ENCODE measurements at regions not wholly inside any gene's neighbourhood (a gene's known extent, or its start where the extent isn't known, plus 50 kb on each side); places are given as distances from the start of the nearest gene placed in this dataset.

DNA sequence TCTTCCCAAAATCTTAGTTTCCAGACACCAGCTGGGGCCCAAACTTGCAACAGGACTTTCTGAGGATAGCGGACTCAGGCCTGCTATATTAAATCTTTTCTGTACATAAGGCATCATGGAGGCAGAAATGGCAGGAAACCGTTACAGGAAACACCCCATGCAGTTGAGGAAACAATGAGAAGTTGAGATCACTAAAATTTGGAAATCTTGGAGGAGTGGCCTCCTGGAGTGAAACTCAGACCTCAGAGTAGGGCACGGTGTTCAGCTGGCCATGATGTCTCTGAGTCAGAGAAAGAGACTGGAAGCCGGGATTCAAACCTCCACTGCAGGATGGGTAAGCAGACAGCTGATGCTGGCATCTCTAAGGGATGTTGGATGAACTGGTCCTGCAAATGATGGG lies 372.6 kb upstream of the CTSO start:
- no peaks in the 10 kb centered on the region for H3K4me1 ChIP-seq
- H3K4me3 ChIP-seq, result no peak overlapping the region
- no peak for DNase-seq (ENCODE audit: low spot score in 2 of 2)
- no peaks in the 10 kb centered on the region for H3K9me3 ChIP-seq
- no peaks in the 10 kb centered on the region for H3K36me3 ChIP-seq
- no peaks in the 10 kb centered on the region for H3K27me3 ChIP-seq
- WGBS, 2 donors, result 78 to 84% methylated on average over 4 of the region's 4 CpGs
- TF ChIP-seq, protein P1, sequence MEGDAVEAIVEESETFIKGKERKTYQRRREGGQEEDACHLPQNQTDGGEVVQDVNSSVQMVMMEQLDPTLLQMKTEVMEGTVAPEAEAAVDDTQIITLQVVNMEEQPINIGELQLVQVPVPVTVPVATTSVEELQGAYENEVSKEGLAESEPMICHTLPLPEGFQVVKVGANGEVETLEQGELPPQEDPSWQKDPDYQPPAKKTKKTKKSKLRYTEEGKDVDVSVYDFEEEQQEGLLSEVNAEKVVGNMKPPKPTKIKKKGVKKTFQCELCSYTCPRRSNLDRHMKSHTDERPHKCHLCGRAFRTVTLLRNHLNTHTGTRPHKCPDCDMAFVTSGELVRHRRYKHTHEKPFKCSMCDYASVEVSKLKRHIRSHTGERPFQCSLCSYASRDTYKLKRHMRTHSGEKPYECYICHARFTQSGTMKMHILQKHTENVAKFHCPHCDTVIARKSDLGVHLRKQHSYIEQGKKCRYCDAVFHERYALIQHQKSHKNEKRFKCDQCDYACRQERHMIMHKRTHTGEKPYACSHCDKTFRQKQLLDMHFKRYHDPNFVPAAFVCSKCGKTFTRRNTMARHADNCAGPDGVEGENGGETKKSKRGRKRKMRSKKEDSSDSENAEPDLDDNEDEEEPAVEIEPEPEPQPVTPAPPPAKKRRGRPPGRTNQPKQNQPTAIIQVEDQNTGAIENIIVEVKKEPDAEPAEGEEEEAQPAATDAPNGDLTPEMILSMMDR (IDR thresholded peaks at IDR 0.05), result no peak
- no peak for TF ChIP-seq EP300 (IDR thresholded peaks at IDR 0.05)
- no peak for TF ChIP-seq POLR2A (IDR thresholded peaks at IDR 0.05)
- H3K27ac ChIP-seq, result no peak overlapping the region

DNA sequence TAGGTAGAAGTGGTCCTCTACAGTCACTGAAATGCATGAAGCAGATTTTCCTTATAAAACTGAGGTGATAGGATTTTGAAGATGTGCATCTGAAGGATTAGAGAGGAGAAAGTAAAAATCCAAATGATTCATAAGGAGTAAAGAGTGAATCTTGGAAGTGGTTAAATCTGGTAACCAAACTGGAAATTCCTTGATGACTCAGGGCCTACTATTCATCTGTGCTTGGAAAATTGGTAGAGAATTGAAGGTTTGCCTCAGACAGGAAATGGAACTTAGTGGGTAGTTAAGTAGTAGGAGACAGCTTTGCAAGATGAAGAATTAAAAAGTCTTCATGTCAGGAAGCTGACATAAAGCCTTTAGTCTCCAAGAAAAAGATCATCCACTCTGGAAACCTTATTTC lies 368.9 kb upstream of the CTSO start:
- Histone ChIP-seq H3K4me1 (no peaks in the 10 kb centered on the region), H3K4me3 (no peak overlapping the region), H3K36me3 (no peaks in the 10 kb centered on the region), H3K27me3 (no peaks in the 10 kb centered on the region), H3K27ac (no peak overlapping the region), H3K9me3 (no peaks in the 10 kb centered on the region)
- DNase-seq (ENCODE audit: low spot score in 2 of 2), result no peak
- TF ChIP-seq EP300 (IDR thresholded peaks at IDR 0.05) (no peak), POLR2A (IDR thresholded peaks at IDR 0.05) (no peak)
- TF ChIP-seq, protein P1 (IDR thresholded peaks at IDR 0.05), result no peak

DNA sequence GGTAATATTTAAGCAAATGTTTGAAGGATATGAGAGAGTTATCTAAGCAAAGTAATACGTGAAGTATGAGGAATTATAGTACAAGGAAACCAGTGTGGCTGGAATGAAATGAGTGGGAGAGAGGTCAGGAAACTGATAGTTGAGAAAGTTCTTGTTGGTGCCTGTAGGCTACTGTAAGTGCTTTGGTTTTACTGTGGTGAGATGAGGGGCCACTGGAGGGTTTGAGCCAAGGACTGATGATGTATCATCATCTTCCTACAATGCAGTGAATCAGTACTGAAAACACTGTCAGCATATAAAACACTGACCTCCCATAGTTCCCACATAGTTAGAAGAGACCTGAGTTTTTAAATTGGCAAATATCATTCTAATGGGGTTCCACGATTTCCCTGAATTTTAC lies 367.5 kb upstream of the CTSO start:
- H3K4me1 ChIP-seq, result no peaks in the 10 kb centered on the region

DNA sequence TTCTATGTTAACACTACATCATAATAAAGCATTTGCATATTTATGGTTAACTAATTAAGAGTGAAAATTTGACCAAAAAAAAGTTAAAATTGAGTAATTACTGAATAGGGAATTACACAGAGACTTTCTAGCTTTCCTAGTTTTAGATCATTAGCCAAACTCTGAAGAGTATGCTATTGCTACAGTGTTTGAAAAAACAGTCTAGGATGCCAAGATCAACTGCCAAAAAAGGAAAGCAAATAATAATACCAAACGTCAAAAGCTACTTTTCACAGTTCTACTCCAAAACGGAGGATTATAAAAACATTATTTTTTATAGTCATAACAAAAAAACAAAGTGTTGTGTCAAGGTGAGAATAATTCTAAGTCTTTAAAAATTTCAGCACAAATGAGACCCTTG lies 359.8 kb upstream of the CTSO start:
- Histone ChIP-seq H3K4me1 (no peaks in the 10 kb centered on the region), H3K27me3 (no peaks in the 10 kb centered on the region), H3K9me3 (peaks cover 0 to 5% (median 0%) of the 10 kb centered on the region in 4 donors), H3K27ac (no peak overlapping the region), H3K36me3 (no peaks in the 10 kb centered on the region), H3K4me3 (no peak overlapping the region)
- TF ChIP-seq EP300 (IDR thresholded peaks at IDR 0.05) (no peak), POLR2A (IDR thresholded peaks at IDR 0.05) (no peak)
- TF ChIP-seq, protein P1 (IDR thresholded peaks at IDR 0.05), result no peak
- DNase-seq (ENCODE audit: low spot score in 2 of 2), result no peak
- 19 to 20% methylated on average over 2 of the region's 2 CpGs for WGBS, 2 donors

More for the DNA sequence above, 367.5 kb upstream of the CTSO start:
- DNase-seq (ENCODE audit: low spot score in 2 of 2), result no peak
- 50 to 51% methylated on average over 2 of the region's 2 CpGs for WGBS, 2 donors
- peaks cover 0 to 5% (median 0%) of the 10 kb centered on the region in 4 donors for H3K9me3 ChIP-seq
- no peak overlapping the region for H3K27ac ChIP-seq
- no peaks in the 10 kb centered on the region for H3K27me3 ChIP-seq
- H3K4me3 ChIP-seq, result no peak overlapping the region
- H3K36me3 ChIP-seq, result no peaks in the 10 kb centered on the region
- TF ChIP-seq, protein P1 (IDR thresholded peaks at IDR 0.05), result no peak
- TF ChIP-seq EP300 (IDR thresholded peaks at IDR 0.05) (no peak), POLR2A (IDR thresholded peaks at IDR 0.05) (no peak)

DNA sequence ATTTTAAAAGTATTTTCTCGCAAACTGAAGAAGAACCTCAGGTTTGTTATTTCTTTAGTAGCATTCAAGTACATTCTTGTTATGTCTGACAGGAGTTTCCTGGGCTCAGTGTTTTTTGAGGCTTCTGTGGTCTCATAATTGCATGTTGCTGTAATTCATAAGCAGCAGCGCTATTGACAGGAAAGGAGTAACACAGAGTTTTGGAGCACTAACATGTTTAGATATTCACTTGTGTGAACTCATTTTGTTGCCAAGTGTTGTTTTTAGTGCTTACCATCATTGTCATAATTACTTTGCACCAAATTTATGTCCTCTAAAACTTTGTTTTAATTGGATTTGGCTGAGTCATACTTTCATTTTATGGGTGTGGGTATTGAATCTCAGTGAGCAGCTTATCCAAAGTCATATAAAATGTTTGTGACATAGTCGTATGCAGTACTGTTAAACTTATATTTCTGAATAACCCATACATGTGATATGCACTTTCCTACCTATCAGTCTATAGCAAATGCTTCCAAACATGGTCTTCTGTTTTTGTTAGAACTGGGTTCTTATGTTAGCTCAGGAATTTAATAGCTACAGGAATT lies 358.7 kb upstream of the CTSO start:
- H3K9me3 ChIP-seq, result peaks cover 0 to 4% (median 0%) of the 10 kb centered on the region in 4 donors
- no peak overlapping the region for H3K4me3 ChIP-seq
- no peaks in the 10 kb centered on the region for H3K36me3 ChIP-seq
- TF ChIP-seq EP300 (IDR thresholded peaks at IDR 0.05) (no peak), POLR2A (IDR thresholded peaks at IDR 0.05) (no peak)
- TF ChIP-seq, protein P1 (IDR thresholded peaks at IDR 0.05), result no peak
- DNase-seq (ENCODE audit: low spot score in 2 of 2), result no peak
- WGBS, 2 donors, result 60 to 61% methylated on average over 3 of the region's 3 CpGs
- no peak overlapping the region for H3K27ac ChIP-seq
- H3K27me3 ChIP-seq, result no peaks in the 10 kb centered on the region
- H3K4me1 ChIP-seq, result no peaks in the 10 kb centered on the region
